Common myeloid progenitor, CD34-positive (primary cell): ENCODE measurements at regions not wholly inside any gene's neighbourhood (a gene's known extent, or its start where the extent isn't known, plus 50 kb on each side); places are given as distances from the start of the nearest gene placed in this dataset.

ENCODE experiments used
- CTCF ChIA-PET: fragments of 350-600 bp; sonication (Branson Sonifier 250); formaldehyde crosslinking; loops from one replicate; lab custom pipeline; 2021; ENCODE audit warnings: antibody characterized with exemption; lab: Charles Lee
- POLR2A ChIA-PET: fragments of 350-600 bp; sonication (Branson Sonifier 250); formaldehyde crosslinking; loops from one replicate; lab custom pipeline; 2021; ENCODE audit warnings: antibody characterized with exemption; lab: Charles Lee
- DNase-seq, 3 donors: peaks; one replicate each; pipeline versions ENCODE4 v3.0.0 to v3.0.0-alpha.2; 2013
- H3K27ac ChIP-seq, 2 experiments: 1 replicate in 1 of 2; 2 replicates in 1 of 2; pipeline ENCODE4 v1.7.0; 2013; ENCODE audit warnings: inconsistent platforms in 2 of 2, low read length in 2 of 2, mild to moderate bottlenecking in 2 of 2, low read depth in 1 of 2, moderate library complexity in 1 of 2; ENCODE audit not compliant: severe bottlenecking in 2 of 2, insufficient read depth in 1 of 2, poor library complexity in 1 of 2
- H3K27me3 ChIP-seq, 5 experiments: replicated peaks in 2 of 5; 1 replicate in 3 of 5; 2 replicates in 2 of 5; pipeline versions ENCODE4 v1.6.1 to v1.7.0; 2013; ENCODE audit warnings: low read length in 4 of 5, mild to moderate bottlenecking in 2 of 5, moderate library complexity in 2 of 5, inconsistent platforms in 1 of 5; ENCODE audit not compliant: insufficient read depth in 5 of 5, control insufficient read depth in 4 of 5
- H3K36me3 ChIP-seq, 4 experiments: 1 replicate in 2 of 4; 2 replicates in 2 of 4; pipeline versions ENCODE4 v1.6.1 to v1.7.0; 2013; ENCODE audit warnings: low read length in 3 of 4, control low read depth in 1 of 4, mild to moderate bottlenecking in 1 of 4; ENCODE audit not compliant: control insufficient read depth in 4 of 4, insufficient read depth in 4 of 4
- H3K4me1 ChIP-seq, 4 experiments: 1 replicate in 3 of 4; 2 replicates in 1 of 4; pipeline versions ENCODE4 v1.6.1 to v1.7.1; 2013; ENCODE audit warnings: low read length in 3 of 4, mild to moderate bottlenecking in 3 of 4, control low read depth in 1 of 4, inconsistent platforms in 1 of 4, moderate library complexity in 1 of 4; ENCODE audit not compliant: control insufficient read depth in 4 of 4, insufficient read depth in 4 of 4; ENCODE audit errors: control extremely low read depth in 1 of 4
- H3K4me3 ChIP-seq, 7 experiments: 1 replicate in 4 of 7; 2 replicates in 3 of 7; pipeline versions ENCODE4 v1.5.1 to v1.7.0; 2013; ENCODE audit warnings: mild to moderate bottlenecking in 7 of 7, low read length in 6 of 7, moderate library complexity in 6 of 7, inconsistent platforms in 2 of 7, low read depth in 2 of 7, control low read depth in 1 of 7; ENCODE audit not compliant: insufficient read depth in 4 of 7, control insufficient read depth in 1 of 7; ENCODE audit errors: extremely low read depth in 1 of 7
- H3K9me3 ChIP-seq, 5 experiments: 1 replicate in 4 of 5; 2 replicates in 1 of 5; pipeline versions ENCODE4 v1.6.1 to v1.7.1; 2013; ENCODE audit warnings: low read length in 4 of 5, mild to moderate bottlenecking in 2 of 5, inconsistent platforms in 1 of 5, low read depth in 1 of 5, moderate library complexity in 1 of 5; ENCODE audit not compliant: control insufficient read depth in 4 of 5, insufficient read depth in 2 of 5; ENCODE audit errors: control extremely low read depth in 1 of 5
- WGBS: methylation state at CpG from one replicate; pipeline ENCODE4 v1.1.5; 2013; ENCODE audit not compliant: insufficient coverage; 5-methylcytosine and 5-hydroxymethylcytosine counted together

GRCh38 chr21:20523191-20523590, 475.0 kb upstream of the NCAM2 start:
- POLR2A ChIA-PET = no interaction called here
- DNase-seq = no peak
- H3K4me3 ChIP-seq = no peak overlapping the region

GRCh38 chr21:20527731-20528460, 470.3 kb upstream of the NCAM2 start:
- POLR2A ChIA-PET = no interaction called here
- Histone ChIP-seq H3K27ac (no peak overlapping the region), H3K4me1 (no peaks in the 10 kb centered on the region), H3K9me3 (no peaks in the 10 kb centered on the region), H3K27me3 (no peaks in the 10 kb centered on the region), H3K36me3 (no peaks in the 10 kb centered on the region), H3K4me3 (no peak overlapping the region)
- DNase-seq = no peak
- CTCF ChIA-PET = no interaction called here
- WGBS = 83% methylated on average over 1 of the region's 5 CpGs

More at GRCh38 chr21:20523191-20523590, 475.0 kb upstream of the NCAM2 start:
- H3K36me3 ChIP-seq = no peaks in the 10 kb centered on the region
- no peaks in the 10 kb centered on the region for H3K4me1 ChIP-seq
- CTCF ChIA-PET = no interaction called here
- H3K27ac ChIP-seq = no peak overlapping the region
- no peaks in the 10 kb centered on the region for H3K27me3 ChIP-seq
- no peaks in the 10 kb centered on the region for H3K9me3 ChIP-seq

GRCh38 chr21:20537130-20537529, 461.1 kb upstream of the NCAM2 start:
- H3K27me3 ChIP-seq = no peaks in the 10 kb centered on the region
- POLR2A ChIA-PET = no interaction called here

DNA sequence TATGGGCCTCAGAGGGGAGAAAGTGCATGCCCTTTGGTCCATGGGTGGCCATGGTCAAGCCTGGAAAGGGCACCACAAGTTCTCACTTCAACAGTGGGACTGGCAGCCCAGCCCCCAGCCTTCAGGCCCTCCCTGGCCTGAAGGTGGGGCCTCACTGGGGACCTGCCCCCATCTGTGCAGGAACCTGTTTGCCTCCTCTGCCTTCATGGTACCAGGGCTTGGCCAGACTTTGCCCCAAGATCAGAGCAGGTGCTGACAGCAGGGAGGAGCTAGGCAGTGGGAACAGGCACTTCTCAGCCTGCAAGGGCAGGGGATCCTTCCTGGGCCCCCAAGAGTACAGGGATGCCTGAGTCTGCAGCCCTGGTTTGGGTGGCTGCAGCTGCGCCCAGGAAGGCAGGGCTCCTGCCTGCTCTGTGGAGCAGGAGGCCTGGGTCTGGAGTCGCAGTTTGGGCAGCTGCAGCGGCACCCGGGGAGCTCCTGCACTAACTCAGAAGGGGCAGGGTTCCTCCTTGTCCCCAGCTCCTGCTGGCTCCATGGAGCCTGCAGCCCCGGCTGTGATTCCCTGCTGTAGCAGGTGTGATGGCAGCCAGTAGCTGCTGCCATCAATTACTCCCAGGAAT, 460.1 kb upstream of the NCAM2 start:
- CTCF ChIA-PET = no interaction called here
- POLR2A ChIA-PET = no interaction called here
- Histone ChIP-seq H3K36me3 (no peaks in the 10 kb centered on the region), H3K27ac (no peak overlapping the region), H3K27me3 (no peaks in the 10 kb centered on the region), H3K4me3 (no peak overlapping the region), H3K9me3 (no peaks in the 10 kb centered on the region), H3K4me1 (peaks cover 0 to 3% (median 0%) of the 10 kb centered on the region in 4 experiments)
- DNase-seq = no peak
- 98% methylated on average over 5 of the region's 5 CpGs for WGBS

More at GRCh38 chr21:20537130-20537529, 461.1 kb upstream of the NCAM2 start:
- H3K4me1 ChIP-seq = peaks cover 0 to 3% (median 0%) of the 10 kb centered on the region in 4 experiments
- H3K9me3 ChIP-seq = no peaks in the 10 kb centered on the region
- CTCF ChIA-PET = interaction anchor here (0.7 kb wide), 1 partner anchor 1368 kb away, joined by 4 read pairs; no protein-coding TSS in a partner anchor
- no peaks in the 10 kb centered on the region for H3K36me3 ChIP-seq
- H3K27ac ChIP-seq = no peak overlapping the region
- no peak overlapping the region for H3K4me3 ChIP-seq
- no peak for DNase-seq
- no CpG with 5 or more reads among the region's 1 CpG for WGBS

- CTCF ChIA-PET = interaction anchor here (1.0 kb wide), 1 partner anchor 14 kb away, joined by 3 read pairs; no protein-coding TSS in a partner anchor
- Histone ChIP-seq H3K27ac (no peak overlapping the region), H3K4me1 (peaks cover 0 to 3% (median 1%) of the 10 kb centered on the region in 4 experiments), H3K4me3 (no peak overlapping the region), H3K27me3 (no peaks in the 10 kb centered on the region), H3K9me3 (no peaks in the 10 kb centered on the region), H3K36me3 (no peaks in the 10 kb centered on the region)
- peak in 2 of 3 donors; percentile 7 to 65 for DNase-seq
- POLR2A ChIA-PET = no interaction called here
- WGBS = 44% methylated on average over 7 of the region's 10 CpGs
Observed at GRCh38 chr21:20545454-20545853, 452.8 kb upstream of the NCAM2 start.

- Histone ChIP-seq H3K9me3 (no peaks in the 10 kb centered on the region), H3K36me3 (no peaks in the 10 kb centered on the region)
Observed at GRCh38 chr21:20551939-20552338, 446.3 kb upstream of the NCAM2 start.

DNA sequence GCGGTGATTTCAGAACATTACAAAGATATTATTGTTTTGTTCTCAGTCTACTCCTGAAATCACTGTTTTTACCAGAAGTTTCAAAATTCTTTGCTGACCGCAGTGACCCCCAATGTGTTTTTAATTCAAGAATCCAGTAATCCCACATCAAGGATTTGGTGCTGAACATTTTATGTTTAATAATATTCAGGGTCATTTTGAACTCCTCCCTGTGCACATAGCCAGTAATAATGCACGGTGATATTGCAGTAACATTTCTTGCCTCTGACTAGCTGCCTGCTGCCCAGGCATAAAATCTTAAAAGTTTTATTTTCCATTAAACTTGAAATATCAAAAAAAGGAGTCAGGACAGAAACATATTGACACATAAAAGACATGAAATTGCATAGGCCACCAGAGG, 443.4 kb upstream of the NCAM2 start:
- Histone ChIP-seq H3K36me3 (no peaks in the 10 kb centered on the region), H3K4me3 (no peak overlapping the region), H3K4me1 (no peaks in the 10 kb centered on the region), H3K27ac (no peak overlapping the region), H3K27me3 (no peaks in the 10 kb centered on the region), H3K9me3 (no peaks in the 10 kb centered on the region)
- ChIA-PET POLR2A (no interaction called here), CTCF (no interaction called here)
- no peak for DNase-seq
- 100% methylated on average over 2 of the region's 3 CpGs for WGBS

More at GRCh38 chr21:20551939-20552338, 446.3 kb upstream of the NCAM2 start:
- H3K27ac ChIP-seq = no peak overlapping the region
- H3K4me1 ChIP-seq = peaks cover 0 to 3% (median 0%) of the 10 kb centered on the region in 4 experiments
- no peak overlapping the region for H3K4me3 ChIP-seq
- 100% methylated on average over 1 of the region's 1 CpG for WGBS
- DNase-seq = no peak
- POLR2A ChIA-PET = no interaction called here
- CTCF ChIA-PET = no interaction called here
- H3K27me3 ChIP-seq = no peaks in the 10 kb centered on the region
